HG03135 (cell line): ENCODE measurements at regions not wholly inside any gene's neighbourhood (a gene's known extent, or its start where the extent isn't known, plus 50 kb on each side); places are given as distances from the start of the nearest gene placed in this dataset.

Experiments
- ATAC-seq: cut with Tn5 transposase; IDR thresholded peaks from one replicate; pipeline ENCODE4 v1.9.1; 2021; ENCODE audit warnings: mild to moderate bottlenecking, moderate library complexity; ENCODE audit not compliant: unreplicated experiment

GRCh38 chr13:70708775-70709174 is 600.5 kb upstream of the KLHL1 start:
- no peak for ATAC-seq

DNA sequence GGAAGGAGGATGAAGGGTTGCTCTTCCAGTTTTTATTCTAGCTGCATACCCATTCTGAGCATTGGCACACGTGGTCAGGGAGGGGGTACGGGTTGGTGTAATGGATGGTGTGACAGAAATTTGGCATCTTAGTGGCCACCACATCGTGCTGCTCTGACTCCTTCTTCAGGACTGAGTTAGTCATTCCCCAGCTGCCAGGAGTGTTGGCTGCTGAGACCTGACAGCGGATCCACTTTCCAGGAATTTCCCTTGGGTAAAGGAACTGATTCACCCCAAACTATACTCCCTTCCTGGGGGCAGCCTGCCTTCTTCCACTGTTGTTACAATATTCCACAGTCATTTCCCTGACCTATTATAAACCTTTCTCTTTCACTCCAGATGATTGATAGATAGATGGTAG is 595.5 kb upstream of the KLHL1 start:
- no peak for ATAC-seq

DNA sequence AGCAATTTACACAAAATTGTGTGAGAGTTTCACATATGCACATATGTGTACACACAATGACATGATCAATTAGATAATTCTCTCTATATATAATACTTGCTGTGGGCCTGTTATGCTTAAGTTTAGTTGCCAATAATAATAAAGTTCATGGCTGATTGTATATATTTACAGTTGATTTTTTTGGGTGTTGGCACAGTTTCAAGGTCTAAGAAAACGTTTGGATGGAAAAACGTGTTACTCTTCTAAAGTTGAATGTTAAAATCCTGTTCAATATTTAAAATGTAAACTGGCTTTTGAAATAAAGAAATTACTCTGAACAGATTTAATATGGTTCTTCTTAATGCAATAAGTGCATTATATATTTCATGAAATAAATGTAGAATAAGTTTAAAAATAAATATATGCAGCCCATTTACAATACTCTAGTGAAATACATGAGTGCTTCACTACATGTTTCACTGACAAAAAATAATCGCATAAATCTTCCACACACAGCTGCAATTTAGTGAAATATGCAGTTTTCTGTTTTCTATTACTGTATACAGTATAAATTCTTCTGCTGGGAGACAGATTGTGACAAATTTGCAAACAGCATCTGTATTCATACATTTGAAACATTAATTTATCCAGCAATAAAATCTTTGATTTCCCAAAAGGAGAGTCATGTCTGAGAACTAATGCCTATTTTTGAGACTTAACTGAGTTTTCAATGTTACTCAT is 586.9 kb upstream of the KLHL1 start:
- no peak for ATAC-seq

GRCh38 chr13:70668983-70669382 is 560.7 kb upstream of the KLHL1 start:
- no peak for ATAC-seq

DNA sequence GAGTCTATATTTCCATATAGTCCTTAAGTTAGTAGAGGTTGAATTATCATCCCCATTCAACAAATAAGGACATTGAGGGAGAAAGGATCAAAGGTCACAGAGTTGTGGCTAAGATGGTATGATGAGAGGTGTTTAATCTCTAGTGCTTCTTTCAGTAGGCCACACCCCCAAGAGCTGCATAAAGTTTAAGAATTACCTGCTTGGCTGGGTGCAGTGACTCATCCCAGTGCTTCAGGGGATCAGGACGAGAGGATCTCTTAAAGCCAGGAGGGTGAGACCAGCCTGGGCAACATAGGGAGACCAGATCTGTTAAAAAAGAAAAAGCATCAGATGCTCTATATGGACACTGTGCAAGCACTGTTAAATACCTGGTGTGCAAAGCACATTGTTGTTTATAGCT is 560.0 kb upstream of the KLHL1 start:
- ATAC-seq = no peak

DNA sequence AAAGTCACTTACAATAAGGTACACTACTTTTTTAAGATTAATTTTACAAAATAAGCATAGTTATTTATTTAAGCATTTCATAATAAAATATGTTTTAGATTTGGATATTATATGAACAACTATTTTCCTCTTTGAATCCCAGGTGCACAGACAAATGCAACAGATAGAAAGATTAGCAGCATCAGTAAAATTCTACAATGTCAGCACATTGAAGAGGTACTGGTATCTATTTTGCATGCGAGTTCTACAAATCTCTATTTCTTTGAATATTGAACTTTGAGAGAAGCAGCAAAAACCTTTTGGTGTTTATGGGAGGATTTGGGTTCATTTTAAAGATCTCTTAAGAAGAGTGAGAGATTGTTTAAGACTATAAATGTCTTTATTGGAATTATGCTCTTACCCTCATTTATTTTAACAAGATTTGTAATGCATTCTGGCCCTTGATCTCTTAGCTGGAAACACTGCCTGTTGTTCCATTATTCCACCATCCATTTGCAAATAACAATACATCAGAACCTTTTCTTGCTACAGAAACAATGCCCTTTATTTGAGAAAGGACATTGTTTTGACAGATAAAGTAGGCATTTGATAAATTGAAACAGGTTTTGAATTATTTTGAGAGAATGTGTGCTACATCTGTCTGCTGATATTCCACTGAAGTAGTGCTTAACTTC is 558.8 kb upstream of the KLHL1 start:
- no peak for ATAC-seq

DNA sequence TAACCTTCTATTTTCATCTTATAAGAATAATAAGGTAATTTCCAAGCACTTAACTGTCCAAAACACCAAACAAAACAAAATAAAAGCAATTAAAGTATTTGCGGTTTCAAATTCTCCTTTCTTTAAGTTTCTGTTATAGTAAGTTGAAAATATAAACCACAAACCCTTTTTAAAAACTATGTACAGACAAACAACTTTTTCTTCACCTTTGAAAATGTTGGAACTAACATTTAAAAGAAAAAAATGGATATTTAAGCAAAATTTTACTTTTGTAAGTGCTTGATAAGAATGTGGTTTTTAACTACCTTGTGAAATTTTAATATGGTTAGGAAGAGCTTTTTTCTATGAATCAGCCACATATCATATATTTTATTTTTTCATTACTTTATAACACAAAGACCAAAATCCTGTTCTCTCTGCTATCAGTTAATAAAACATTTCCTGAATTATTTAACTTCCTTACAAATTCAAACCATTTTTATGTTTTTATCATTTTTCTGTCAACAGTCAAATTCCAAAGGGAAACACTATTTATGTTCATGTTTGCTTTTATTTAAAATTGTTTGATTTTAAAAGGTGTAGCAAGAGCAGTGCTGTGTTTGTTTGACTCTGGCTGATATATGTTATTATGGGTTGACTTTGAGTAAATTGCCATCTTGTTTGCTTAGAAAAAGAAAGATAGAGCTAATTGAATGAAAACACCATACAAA is 554.1 kb upstream of the KLHL1 start:
- no peak for ATAC-seq

GRCh38 chr13:70644052-70644451 is 535.8 kb upstream of the KLHL1 start:
- ATAC-seq = no peak

DNA sequence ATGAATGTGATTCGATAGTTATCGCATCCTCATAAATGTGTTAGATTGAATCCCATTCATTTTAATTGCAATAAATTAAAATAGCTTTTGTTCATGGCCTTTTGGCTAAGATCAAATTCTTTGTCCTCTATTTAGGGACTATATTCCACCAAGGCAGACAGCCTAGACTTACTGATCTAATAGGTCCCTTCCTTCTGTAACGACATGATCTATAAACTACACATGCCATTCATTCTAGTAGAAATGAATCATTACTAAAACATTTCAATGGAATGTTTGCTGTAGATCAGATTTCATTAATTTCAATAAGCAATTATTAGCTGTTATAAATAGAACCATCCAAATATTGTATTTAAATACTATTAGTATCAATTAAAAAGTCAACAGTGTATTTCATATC is 526.6 kb upstream of the KLHL1 start:
- no peak for ATAC-seq

DNA sequence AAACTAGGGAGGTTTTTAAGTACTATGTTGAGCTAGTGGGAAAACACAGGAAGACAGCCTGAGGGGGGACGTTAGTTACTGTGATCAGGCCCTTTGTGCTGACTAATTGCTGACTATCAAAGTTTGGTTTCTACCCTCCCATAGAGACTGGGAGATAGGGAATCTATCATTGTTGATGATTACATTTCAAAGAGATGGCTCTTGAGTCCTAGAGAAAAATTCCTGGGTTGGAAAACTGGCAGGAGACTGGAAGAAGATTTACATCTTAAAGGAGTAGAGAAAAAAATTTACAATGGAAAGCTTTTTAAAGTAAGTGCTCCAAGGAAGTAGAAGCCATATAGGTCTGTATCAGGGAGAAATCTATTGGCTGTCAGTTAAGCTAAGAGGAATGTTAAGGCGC is 522.0 kb upstream of the KLHL1 start:
- no peak for ATAC-seq

DNA sequence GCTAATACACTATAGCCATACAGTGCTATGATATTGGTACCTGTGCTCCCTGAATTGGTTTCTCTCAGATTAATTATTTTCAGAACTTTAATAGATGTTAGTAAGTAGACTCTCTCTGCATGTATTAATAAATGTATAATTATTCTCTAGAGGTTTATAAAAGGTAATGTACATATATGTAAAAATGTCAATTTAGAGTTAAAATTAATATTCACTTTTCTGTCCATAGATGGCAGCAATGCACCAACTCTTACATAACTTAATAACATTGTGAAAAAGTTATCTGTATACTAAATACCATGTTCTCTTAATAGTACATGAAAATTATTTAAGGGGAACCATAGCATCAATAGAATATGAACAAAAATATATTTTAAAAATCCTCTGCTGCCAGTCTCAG is 515.0 kb upstream of the KLHL1 start:
- no peak for ATAC-seq

GRCh38 chr13:70622796-70623195 is 514.5 kb upstream of the KLHL1 start:
- no peak for ATAC-seq

- no peak for ATAC-seq
Measured at GRCh38 chr13:70619936-70620335, 511.7 kb upstream of the KLHL1 start.

GRCh38 chr13:70616847-70617246 is 508.6 kb upstream of the KLHL1 start:
- no peak for ATAC-seq

DNA sequence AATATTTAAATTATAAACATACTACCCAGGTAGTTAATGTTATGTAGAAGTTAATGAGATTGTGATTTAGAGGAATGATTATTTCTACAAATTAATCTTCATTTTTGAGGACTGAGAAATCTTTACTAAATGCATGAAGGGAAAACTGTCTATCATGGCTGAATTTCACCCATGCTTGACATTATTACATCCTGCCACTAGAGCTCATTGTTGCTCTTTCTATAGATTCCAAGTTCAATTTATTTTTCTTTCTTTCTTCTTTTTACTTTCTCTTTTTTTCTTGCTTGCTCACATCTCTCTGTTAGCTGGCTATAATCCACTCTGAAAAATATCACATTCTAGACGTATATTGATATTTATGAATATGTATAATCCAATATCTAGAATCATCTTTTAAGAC is 505.0 kb upstream of the KLHL1 start:
- no peak for ATAC-seq

GRCh38 chr13:70612881-70613280 is 504.6 kb upstream of the KLHL1 start:
- no peak for ATAC-seq

DNA sequence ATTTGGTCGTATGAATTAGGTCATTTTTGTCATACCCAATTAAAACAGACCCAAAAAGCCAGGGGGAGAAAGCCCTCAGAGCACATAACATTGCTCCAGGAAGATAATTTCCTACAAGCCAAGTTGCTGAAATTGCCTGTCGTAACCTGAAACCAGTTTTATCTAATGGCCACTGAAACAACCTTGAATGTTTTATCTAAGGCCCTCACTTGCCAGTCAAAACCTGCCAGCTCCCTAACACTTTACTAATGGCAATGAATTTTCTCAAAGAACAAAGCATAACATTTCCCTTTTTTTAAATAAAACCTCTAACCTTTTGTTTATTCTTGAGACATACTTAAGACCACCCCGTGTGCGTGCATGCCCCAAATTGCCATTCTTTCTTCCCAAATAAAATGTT is 496.2 kb upstream of the KLHL1 start:
- ATAC-seq = no peak

DNA sequence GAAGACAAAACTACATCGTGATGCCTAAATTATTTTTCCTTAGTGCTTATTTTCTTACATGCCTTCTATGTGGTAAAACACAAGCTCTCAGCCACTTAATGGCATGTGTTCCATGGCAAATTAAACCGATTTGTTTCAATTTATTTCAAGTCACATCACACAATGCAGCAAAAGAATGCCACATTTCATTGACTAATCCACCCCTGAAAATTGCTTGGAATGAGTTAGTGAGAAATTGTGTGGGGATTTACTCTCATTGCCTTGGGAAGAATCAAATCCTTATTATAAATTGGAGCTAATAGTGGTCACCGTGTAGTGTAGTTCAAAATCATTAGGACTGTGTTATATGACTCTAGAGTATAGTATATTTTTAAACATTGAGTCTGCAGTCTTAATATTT is 485.5 kb upstream of the KLHL1 start:
- ATAC-seq = no peak

DNA sequence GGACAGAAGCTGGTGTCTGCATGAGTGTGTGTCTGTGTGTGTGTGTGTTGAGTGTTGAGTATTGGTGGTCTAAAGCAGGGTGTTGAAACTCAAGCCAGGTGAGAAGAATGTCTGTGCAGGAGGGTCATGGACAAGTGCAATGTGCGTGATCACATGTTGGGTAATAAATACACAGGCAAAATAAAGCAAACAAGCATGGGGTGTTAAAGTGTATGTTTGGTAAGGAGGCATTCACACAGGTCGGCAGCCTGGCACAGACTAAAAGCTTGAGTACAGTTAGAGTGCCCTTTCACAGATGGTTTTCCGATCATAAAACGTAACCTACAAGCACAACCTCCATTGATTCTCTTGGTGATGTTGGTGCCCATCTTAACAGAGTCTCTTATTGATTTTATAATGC is 476.9 kb upstream of the KLHL1 start:
- ATAC-seq = no peak

GRCh38 chr13:70580825-70581224 is 472.6 kb upstream of the KLHL1 start:
- no peak for ATAC-seq

DNA sequence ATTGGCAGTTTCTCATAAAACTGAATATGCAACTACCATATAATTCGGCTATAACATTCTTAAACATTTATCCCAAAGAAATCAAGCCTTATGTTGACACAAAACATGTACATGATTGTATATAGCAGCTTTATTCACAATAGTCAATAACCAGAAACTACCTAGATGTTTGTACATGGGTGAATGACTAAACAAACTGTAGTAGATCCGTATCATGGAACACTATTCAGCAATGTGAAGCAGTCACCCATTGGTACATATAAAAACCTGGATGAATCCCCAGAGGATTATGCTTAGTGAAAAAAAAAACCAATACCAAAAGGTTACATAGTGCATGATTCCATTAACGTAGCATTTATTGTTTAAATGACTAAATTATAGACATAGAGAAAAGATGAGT is 471.7 kb upstream of the KLHL1 start:
- ATAC-seq = no peak

DNA sequence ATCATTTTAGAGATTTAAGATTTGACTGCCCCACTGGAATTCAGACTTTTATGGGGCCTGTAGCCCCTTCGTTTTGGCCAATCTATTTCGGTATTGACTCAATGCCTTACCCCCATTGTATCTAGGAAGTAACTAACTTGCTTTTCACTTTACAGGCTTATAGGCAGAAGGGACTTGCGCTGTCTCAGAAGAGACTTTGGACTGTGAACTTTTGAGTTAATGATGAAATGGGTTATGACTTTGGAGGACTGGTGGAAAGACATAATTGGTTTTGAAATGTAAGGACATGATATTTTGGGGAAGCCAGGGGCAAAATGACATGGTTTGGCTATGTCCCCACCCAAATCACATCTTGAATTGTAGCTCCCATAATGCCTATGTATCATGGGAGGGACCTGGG is 463.0 kb upstream of the KLHL1 start:
- ATAC-seq = no peak
